ENCODE measurements at regions not wholly inside any gene's neighbourhood (a gene's known extent, or its start where the extent isn't known, plus 50 kb on each side); places are given as distances from the start of the nearest gene placed in this dataset.

- no peak for DNase-seq (ENCODE audit: low spot score)
Measured at GRCh38 chr10:118175148-118175547, 128.4 kb upstream of the RAB11FIP2 start.

GRCh38 chr10:118173296-118173695 is 126.6 kb upstream of the RAB11FIP2 start:
- no peak for DNase-seq (ENCODE audit: low spot score)

- DNase-seq (ENCODE audit: low spot score), result no peak
Measured at GRCh38 chr10:118171861-118172260, 125.1 kb upstream of the RAB11FIP2 start.

- no peak for DNase-seq (ENCODE audit: low spot score)
Measured at GRCh38 chr10:118167056-118167700, 120.4 kb upstream of the RAB11FIP2 start.

- DNase-seq (ENCODE audit: low spot score), result no peak
Measured at GRCh38 chr10:118163217-118163616, 116.5 kb upstream of the RAB11FIP2 start.

- no peak for DNase-seq (ENCODE audit: low spot score)
Measured at GRCh38 chr10:118161461-118162246, 114.9 kb upstream of the RAB11FIP2 start.

GRCh38 chr10:118153287-118153686 is 106.5 kb upstream of the RAB11FIP2 start:
- no peak for DNase-seq (ENCODE audit: low spot score)

- no peak for DNase-seq (ENCODE audit: low spot score)
Measured at GRCh38 chr10:118151461-118151860, 104.7 kb upstream of the RAB11FIP2 start.

GRCh38 chr10:118148247-118148646 is 101.5 kb upstream of the RAB11FIP2 start:
- DNase-seq (ENCODE audit: low spot score), result no peak

GRCh38 chr10:118145256-118145655 is 98.5 kb upstream of the RAB11FIP2 start:
- no peak for DNase-seq (ENCODE audit: low spot score)

GRCh38 chr10:118141471-118141870 is 94.7 kb upstream of the RAB11FIP2 start:
- no peak for DNase-seq (ENCODE audit: low spot score)

- DNase-seq (ENCODE audit: low spot score), result no peak
Measured at GRCh38 chr10:118139321-118139720, 92.6 kb upstream of the RAB11FIP2 start.

- DNase-seq (ENCODE audit: low spot score), result no peak
Measured at GRCh38 chr10:118128675-118129074, 81.9 kb upstream of the RAB11FIP2 start.

- no peak for DNase-seq (ENCODE audit: low spot score)
Measured at GRCh38 chr10:118118716-118119115, 72.0 kb upstream of the RAB11FIP2 start.

GRCh38 chr10:118116715-118117449 is 70.1 kb upstream of the RAB11FIP2 start:
- no peak for DNase-seq (ENCODE audit: low spot score)

- DNase-seq (ENCODE audit: low spot score), result no peak
Measured at GRCh38 chr10:118116362-118116714, 69.6 kb upstream of the RAB11FIP2 start.

GRCh38 chr10:118115701-118116100 is 69.0 kb upstream of the RAB11FIP2 start:
- peak; percentile 15 for DNase-seq (ENCODE audit: low spot score)

GRCh38 chr10:118114992-118115391 is 68.3 kb upstream of the RAB11FIP2 start:
- DNase-seq (ENCODE audit: low spot score), result no peak

- no peak for DNase-seq (ENCODE audit: low spot score)
Measured at GRCh38 chr10:118112543-118113125, 65.9 kb upstream of the RAB11FIP2 start.

- no peak for DNase-seq (ENCODE audit: low spot score)
Measured at GRCh38 chr10:118110750-118111149, 64.0 kb upstream of the RAB11FIP2 start.

GRCh38 chr10:118108194-118109026 is 61.7 kb upstream of the RAB11FIP2 start:
- no peak for DNase-seq (ENCODE audit: low spot score)

- no peak for DNase-seq (ENCODE audit: low spot score)
Measured at GRCh38 chr10:118107541-118107940, 60.8 kb upstream of the RAB11FIP2 start.

Data from pons (tissue), 1 donor.